Tibial nerve (tissue), 4 donors: ENCODE measurements at regions not wholly inside any gene's neighbourhood (a gene's known extent, or its start where the extent isn't known, plus 50 kb on each side); places are given as distances from the start of the nearest gene placed in this dataset.

ENCODE experiments used
- EP300 ChIP-seq, 2 donors: sonication (generic); formaldehyde crosslinking; IDR thresholded peaks; one replicate each; pipeline ENCODE4 v1.6.1; 2017; ENCODE audit warnings: antibody characterized with exemption in 2 of 2, mild to moderate bottlenecking in 1 of 2
- POLR2A ChIP-seq, 2 donors: fragments of 450-650 bp; IDR thresholded peaks; one replicate each; pipeline ENCODE4 v1.6.1; 2017; ENCODE audit warnings: antibody characterized with exemption in 2 of 2, mild to moderate bottlenecking in 2 of 2, moderate library complexity in 2 of 2
- TF ChIP-seq, protein P1 (sequence below), 5 experiments: fragments of 200-600 bp in 3 of 5; fragments of 450-650 bp in 2 of 5; sonication (generic) in 3 of 5; IDR thresholded peaks; one replicate each; pipeline ENCODE4 v1.5.1; 2016 to 2019; ENCODE audit warnings: antibody characterized with exemption in 5 of 5, mild to moderate bottlenecking in 3 of 5, moderate library complexity in 2 of 5

DNA sequence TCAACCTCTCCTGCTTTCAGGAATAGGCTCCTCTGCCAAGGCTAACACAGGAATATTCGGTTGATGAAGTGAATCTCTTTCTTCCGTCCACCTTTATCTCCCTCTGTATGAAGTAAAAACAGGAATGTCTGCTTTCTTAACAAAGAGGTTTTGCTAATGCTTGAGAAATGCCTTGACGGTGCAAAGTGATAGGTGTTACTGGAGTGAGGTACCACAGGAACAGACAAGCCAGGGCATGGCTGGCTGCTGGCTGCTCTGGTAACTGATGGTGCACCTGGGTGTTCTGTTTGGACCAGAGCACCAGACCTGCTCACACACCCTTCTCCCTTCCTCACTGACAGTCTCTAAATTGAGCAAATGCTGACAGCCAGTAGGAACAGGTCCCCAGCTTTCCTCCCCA lies 174.0 kb upstream of the FBXL4 start:
- TF ChIP-seq, protein P1, sequence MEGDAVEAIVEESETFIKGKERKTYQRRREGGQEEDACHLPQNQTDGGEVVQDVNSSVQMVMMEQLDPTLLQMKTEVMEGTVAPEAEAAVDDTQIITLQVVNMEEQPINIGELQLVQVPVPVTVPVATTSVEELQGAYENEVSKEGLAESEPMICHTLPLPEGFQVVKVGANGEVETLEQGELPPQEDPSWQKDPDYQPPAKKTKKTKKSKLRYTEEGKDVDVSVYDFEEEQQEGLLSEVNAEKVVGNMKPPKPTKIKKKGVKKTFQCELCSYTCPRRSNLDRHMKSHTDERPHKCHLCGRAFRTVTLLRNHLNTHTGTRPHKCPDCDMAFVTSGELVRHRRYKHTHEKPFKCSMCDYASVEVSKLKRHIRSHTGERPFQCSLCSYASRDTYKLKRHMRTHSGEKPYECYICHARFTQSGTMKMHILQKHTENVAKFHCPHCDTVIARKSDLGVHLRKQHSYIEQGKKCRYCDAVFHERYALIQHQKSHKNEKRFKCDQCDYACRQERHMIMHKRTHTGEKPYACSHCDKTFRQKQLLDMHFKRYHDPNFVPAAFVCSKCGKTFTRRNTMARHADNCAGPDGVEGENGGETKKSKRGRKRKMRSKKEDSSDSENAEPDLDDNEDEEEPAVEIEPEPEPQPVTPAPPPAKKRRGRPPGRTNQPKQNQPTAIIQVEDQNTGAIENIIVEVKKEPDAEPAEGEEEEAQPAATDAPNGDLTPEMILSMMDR (IDR thresholded peaks at IDR 0.05) = no peak
- TF ChIP-seq EP300 (IDR thresholded peaks at IDR 0.05) = no peak
- no peak for TF ChIP-seq POLR2A (IDR thresholded peaks at IDR 0.05)
